GM23338 (cell line): ENCODE measurements at regions not wholly inside any gene's neighbourhood (a gene's known extent, or its start where the extent isn't known, plus 50 kb on each side); places are given as distances from the start of the nearest gene placed in this dataset.

Source experiments
- ATAC-seq: fragments of 200-7000 bp; cut with Tn5 transposase; 3 replicates; pipeline ENCODE4 v1.9.1; 2020
- DNase-seq: peaks from one replicate; pipeline ENCODE4 v3.0.0-alpha.2; 2015; ENCODE audit warnings: low spot score
- H2AFZ ChIP-seq: fragments of 200-600 bp; sonication (generic); 2 replicates; pipeline ENCODE4 v1.8.0; 2016; ENCODE audit warnings: antibody characterized with exemption, mild to moderate bottlenecking, moderate library complexity
- H3F3A ChIP-seq: fragments of 200-600 bp; sonication (generic); replicated peaks from 2 replicates; pipeline ENCODE4 v1.8.0; 2017; ENCODE audit warnings: antibody characterized with exemption, mixed run types, low read depth
- H3K27ac ChIP-seq: fragments of 200-600 bp; sonication (generic); 2 replicates; pipeline ENCODE4 v1.6.1; 2016; ENCODE audit warnings: low read depth
- H3K27me3 ChIP-seq: fragments of 200-600 bp; sonication (generic); 2 replicates; pipeline ENCODE4 v1.8.0; 2016; ENCODE audit warnings: mild to moderate bottlenecking, mixed run types, moderate library complexity; ENCODE audit not compliant: insufficient read depth
- H3K36me3 ChIP-seq: fragments of 200-600 bp; sonication (generic); 2 replicates; pipeline ENCODE4 v1.8.0; 2016; ENCODE audit warnings: mild to moderate bottlenecking; ENCODE audit not compliant: insufficient read depth
- H3K4me1 ChIP-seq: fragments of 200-600 bp; sonication (generic); 2 replicates; pipeline ENCODE4 v1.8.0; 2016; ENCODE audit warnings: mild to moderate bottlenecking, moderate library complexity; ENCODE audit not compliant: insufficient read depth
- H3K4me2 ChIP-seq: fragments of 200-600 bp; sonication (generic); 2 replicates; pipeline ENCODE4 v1.7.1; 2017; ENCODE audit warnings: mixed run types
- H3K4me3 ChIP-seq: fragments of 200-600 bp; sonication (generic); 2 replicates; pipeline ENCODE4 v1.6.1; 2016; ENCODE audit warnings: mixed run types
- H3K79me2 ChIP-seq: fragments of 200-600 bp; sonication (generic); replicated peaks from 2 replicates; pipeline ENCODE4 v1.8.0; 2017; ENCODE audit warnings: mild to moderate bottlenecking; ENCODE audit not compliant: insufficient read depth
- H3K9me2 ChIP-seq: fragments of 200-600 bp; sonication (generic); 2 replicates; pipeline ENCODE4 v1.8.0; 2017; ENCODE audit not compliant: insufficient read depth
- H4K20me1 ChIP-seq: fragments of 200-600 bp; sonication (generic); replicated peaks from 2 replicates; pipeline ENCODE4 v1.8.0; 2017; ENCODE audit warnings: mild to moderate bottlenecking; ENCODE audit not compliant: insufficient read depth
- H3K27ac Mint-ChIP-seq: 2 replicates; pipeline ENCODE4 v1.8.0; 2020; ENCODE audit warnings: inconsistent platforms, mild to moderate bottlenecking, moderate library complexity, mixed read lengths
- H3K27me3 Mint-ChIP-seq: 3 replicates; pipeline ENCODE4 v1.8.0; 2022; ENCODE audit warnings: low read depth, mild to moderate bottlenecking, moderate library complexity, mixed read lengths, inconsistent platforms; ENCODE audit not compliant: insufficient read depth, poor library complexity
- H3K36me3 Mint-ChIP-seq: 3 replicates; pipeline ENCODE4 v1.8.0; 2021; ENCODE audit warnings: low read depth, mild to moderate bottlenecking, inconsistent platforms, moderate library complexity, mixed read lengths
- H3K4me1 Mint-ChIP-seq: 3 replicates; pipeline ENCODE4 v1.8.0; 2020; ENCODE audit warnings: mild to moderate bottlenecking, inconsistent platforms, mixed read lengths
- H3K4me3 Mint-ChIP-seq: 3 replicates; pipeline ENCODE4 v1.8.0; 2021; ENCODE audit warnings: moderate library complexity, mild to moderate bottlenecking, inconsistent platforms, mixed read lengths
- H3K9me3 Mint-ChIP-seq: 3 replicates; pipeline ENCODE4 v1.8.0; 2020; ENCODE audit warnings: moderate library complexity, mild to moderate bottlenecking, inconsistent platforms, mixed read lengths
- CREB1 ChIP-seq: fragments of 250-450 bp; sonication (Bioruptor Pico); IDR thresholded peaks from 2 replicates; pipeline ENCODE4 v1.5.0; 2020; ENCODE audit warnings: low read depth, mild to moderate bottlenecking, moderate library complexity
- CTCF ChIP-seq, 2 experiments: fragments of 200-600 bp in 1 of 2; sonication (generic) in 1 of 2; conservative IDR thresholded peaks; 2 replicates each; pipeline versions ENCODE4 v1.5.1 to v1.6.1; 2016 to 2017; ENCODE audit warnings: antibody characterized with exemption in 2 of 2, low read depth in 2 of 2, mild to moderate bottlenecking in 2 of 2, moderate library complexity in 1 of 2
- ETS1 ChIP-seq: IDR thresholded peaks from 2 replicates; pipeline ENCODE4 v1.6.1; 2016; ENCODE audit warnings: antibody characterized with exemption
- EZH2 ChIP-seq: fragments of 200-600 bp; sonication (generic); IDR thresholded peaks from one replicate; pipeline ENCODE4 v1.8.0; 2017; ENCODE audit warnings: antibody characterized with exemption, mild to moderate bottlenecking, low read depth; ENCODE audit not compliant: unreplicated experiment
- EZH2phosphoT487 ChIP-seq: fragments of 200-600 bp; sonication (generic); IDR thresholded peaks from one replicate; pipeline ENCODE4 v1.8.1; 2018; ENCODE audit warnings: antibody characterized with exemption; ENCODE audit not compliant: unreplicated experiment
- JUNB ChIP-seq: IDR thresholded peaks from one replicate; pipeline ENCODE4 v1.6.1; 2016; ENCODE audit warnings: antibody characterized with exemption; ENCODE audit not compliant: unreplicated experiment
- NANOG ChIP-seq: IDR thresholded peaks from 2 replicates; pipeline ENCODE4 v1.6.1; 2016; ENCODE audit warnings: antibody characterized with exemption, borderline replicate concordance
- POLR2AphosphoS5 ChIP-seq: IDR thresholded peaks from 2 replicates; pipeline ENCODE4 v1.6.1; 2016; ENCODE audit warnings: antibody characterized with exemption, low read depth
- REST ChIP-seq: IDR thresholded peaks from one replicate; pipeline ENCODE4 v1.6.1; 2018; ENCODE audit warnings: antibody characterized with exemption; ENCODE audit not compliant: unreplicated experiment
- STAT1 ChIP-seq: IDR thresholded peaks from one replicate; pipeline ENCODE4 v1.6.1; 2016; ENCODE audit warnings: antibody characterized with exemption; ENCODE audit not compliant: unreplicated experiment
- ZNF114 ChIP-seq: fragments of 250-450 bp; sonication (Bioruptor Pico); IDR thresholded peaks from 2 replicates; pipeline ENCODE4 v1.5.0; 2020; ENCODE audit warnings: mild to moderate bottlenecking, moderate library complexity
- ZNF331 ChIP-seq: fragments of 250-450 bp; sonication (Bioruptor Pico); IDR thresholded peaks from 2 replicates; pipeline ENCODE4 v1.5.0; 2020; ENCODE audit warnings: low read depth, mild to moderate bottlenecking, moderate library complexity
- ZNF462 ChIP-seq: fragments of 250-450 bp; sonication (Bioruptor Pico); IDR thresholded peaks from 2 replicates; pipeline ENCODE4 v1.5.0; 2020; ENCODE audit warnings: mild to moderate bottlenecking, moderate library complexity

GRCh38 chr2:186138845-186139244 is 347.2 kb upstream of the ZC3H15 start:
- Histone ChIP-seq H3K27ac (no peak overlapping the region), H2AFZ (no peak overlapping the region), H3K79me2 (no peaks in the 10 kb centered on the region), H3K9me2 (no peaks in the 10 kb centered on the region), H3K4me2 (no peak overlapping the region), H3K4me3 (no peak overlapping the region), H3K4me1 (no peaks in the 10 kb centered on the region), H3F3A (no peaks in the 10 kb centered on the region), H3K36me3 (no peaks in the 10 kb centered on the region), H4K20me1 (no peaks in the 10 kb centered on the region), H3K27me3 (no peaks in the 10 kb centered on the region)
- ATAC-seq (no peak), DNase-seq (no peak)
- Mint-ChIP-seq H3K27ac (no peak overlapping the region), H3K4me3 (no peak overlapping the region), H3K9me3 (no peaks in the 10 kb centered on the region; the same call in 2 of the 3 replicates), H3K27me3 (no peaks in the 10 kb centered on the region), H3K4me1 (peaks cover 2% of the 10 kb centered on the region; the same call in 1 of the 3 replicates), H3K36me3 (no peaks in the 10 kb centered on the region)
- TF ChIP-seq POLR2AphosphoS5 (no peak), JUNB (no peak), NANOG (no peak), EZH2 (no peak), CTCF (conservative IDR thresholded peaks at IDR 0.05; ENCODE audit: low read depth in 2 of 2) (no peak), EZH2phosphoT487 (no peak), ETS1 (no peak), ZNF462 (no peak), CREB1 (CRISPR knock-in tag) (no peak), ZNF114 (CRISPR knock-in tag) (no peak), STAT1 (no peak), REST (no peak), ZNF331 (no peak)
